ENCODE measurements at regions not wholly inside any gene's neighbourhood (a gene's known extent, or its start where the extent isn't known, plus 50 kb on each side); places are given as distances from the start of the nearest gene placed in this dataset.

- no peak overlapping the region for H3K4me3 ChIP-seq
- no peak for DNase-seq (ENCODE audit: low spot score)
- intact Hi-C loops (cut with DNase I): no loop called here
- WGBS: 82% methylated on average over 4 of the region's 4 CpGs
- H3K4me1 ChIP-seq (replicated peaks): no peaks in the 10 kb centered on the region
- TF ChIP-seq POLR2AphosphoS5 (IDR thresholded peaks at IDR 0.05) (no peak), CTCF (IDR thresholded peaks at IDR 0.05) (no peak), POLR2A (IDR thresholded peaks at IDR 0.05) (no peak)
- H3K27me3 ChIP-seq (replicated peaks; ENCODE audit: insufficient read depth): no peaks in the 10 kb centered on the region
- H3K27ac ChIP-seq: no peak overlapping the region
- no peaks in the 10 kb centered on the region for H3K36me3 ChIP-seq
- no peaks in the 10 kb centered on the region for H3K9me3 ChIP-seq
These were observed 509.4 kb downstream of the IRX1 start for GRCh38 chr5:4104831-4105597.

GRCh38 chr5:4108690-4109089, 513.1 kb downstream of the IRX1 start:
- no peak for DNase-seq (ENCODE audit: low spot score)
- WGBS: 83% methylated on average over 1 of the region's 1 CpG
- no peaks in the 10 kb centered on the region for H3K4me1 ChIP-seq (replicated peaks)
- TF ChIP-seq POLR2A (IDR thresholded peaks at IDR 0.05) (no peak), POLR2AphosphoS5 (IDR thresholded peaks at IDR 0.05) (no peak), CTCF (IDR thresholded peaks at IDR 0.05) (no peak)
- H3K27me3 ChIP-seq (replicated peaks; ENCODE audit: insufficient read depth): no peaks in the 10 kb centered on the region
- no peak overlapping the region for H3K4me3 ChIP-seq
- no peaks in the 10 kb centered on the region for H3K9me3 ChIP-seq
- intact Hi-C loops (cut with DNase I): no loop called here
- no peaks in the 10 kb centered on the region for H3K36me3 ChIP-seq
- H3K27ac ChIP-seq: no peak overlapping the region

GRCh38 chr5:4113426-4113825, 517.8 kb downstream of the IRX1 start:
- no peaks in the 10 kb centered on the region for H3K36me3 ChIP-seq
- TF ChIP-seq POLR2AphosphoS5 (IDR thresholded peaks at IDR 0.05) (no peak), CTCF (IDR thresholded peaks at IDR 0.05) (no peak), POLR2A (IDR thresholded peaks at IDR 0.05) (no peak)
- intact Hi-C loops (cut with DNase I): no loop called here
- H3K4me1 ChIP-seq (replicated peaks): no peaks in the 10 kb centered on the region
- DNase-seq (ENCODE audit: low spot score): no peak
- H3K4me3 ChIP-seq: no peak overlapping the region
- no peak overlapping the region for H3K27ac ChIP-seq
- WGBS: 43% methylated on average over 8 of the region's 8 CpGs
- H3K9me3 ChIP-seq: no peaks in the 10 kb centered on the region
- H3K27me3 ChIP-seq (replicated peaks; ENCODE audit: insufficient read depth): no peaks in the 10 kb centered on the region

GRCh38 chr5:4113905-4114304, 518.3 kb downstream of the IRX1 start:
- WGBS: 94% methylated on average over 9 of the region's 9 CpGs
- no peaks in the 10 kb centered on the region for H3K9me3 ChIP-seq
- H3K27me3 ChIP-seq (replicated peaks; ENCODE audit: insufficient read depth): no peaks in the 10 kb centered on the region
- no peaks in the 10 kb centered on the region for H3K4me1 ChIP-seq (replicated peaks)
- DNase-seq (ENCODE audit: low spot score): no peak
- no peak for TF ChIP-seq POLR2AphosphoS5 (IDR thresholded peaks at IDR 0.05)
- TF ChIP-seq CTCF (IDR thresholded peaks at IDR 0.05): no peak
- TF ChIP-seq POLR2A (IDR thresholded peaks at IDR 0.05): no peak
- H3K4me3 ChIP-seq: no peak overlapping the region
- H3K36me3 ChIP-seq: no peaks in the 10 kb centered on the region
- intact Hi-C loops (cut with DNase I): no loop called here
- no peak overlapping the region for H3K27ac ChIP-seq

- Histone ChIP-seq H3K27me3 (replicated peaks; ENCODE audit: insufficient read depth) (no peaks in the 10 kb centered on the region), H3K4me1 (replicated peaks) (no peaks in the 10 kb centered on the region), H3K4me3 (no peak overlapping the region), H3K27ac (no peak overlapping the region), H3K36me3 (no peaks in the 10 kb centered on the region), H3K9me3 (no peaks in the 10 kb centered on the region)
- 86% methylated on average over 4 of the region's 4 CpGs for WGBS
- intact Hi-C loops (cut with DNase I): no loop called here
- no peak for DNase-seq (ENCODE audit: low spot score)
- TF ChIP-seq CTCF (IDR thresholded peaks at IDR 0.05) (no peak), POLR2A (IDR thresholded peaks at IDR 0.05) (no peak), POLR2AphosphoS5 (IDR thresholded peaks at IDR 0.05) (no peak)
These were observed 518.8 kb downstream of the IRX1 start for GRCh38 chr5:4114452-4114851.

All from prostate gland (tissue), 2 donors.